H1 (cell line): ENCODE measurements at regions not wholly inside any gene's neighbourhood (a gene's known extent, or its start where the extent isn't known, plus 50 kb on each side); places are given as distances from the start of the nearest gene placed in this dataset.

ENCODE experiments used
- CTCF ChIA-PET: fragments of 300-600 bp; sonication (Branson Sonifier 250); formaldehyde crosslinking; loops from one replicate; lab custom pipeline; 2021; ENCODE audit not compliant: partially characterized antibody; lab: Charles Lee
- POLR2A ChIA-PET: fragments of 300-600 bp; sonication (Branson Sonifier 250); formaldehyde crosslinking; loops from one replicate; lab custom pipeline; 2021; ENCODE audit warnings: inconsistent platforms; ENCODE audit not compliant: partially characterized antibody; lab: Charles Lee
- DNase-seq, 2 experiments: peaks; one replicate each; pipeline versions ENCODE4 v3.0.0 to v3.0.0-alpha.2; 2010 to 2022; ENCODE audit warnings: low spot score in 2 of 2, low read depth in 1 of 2, mixed read lengths in 1 of 2
- FAIRE-seq: peaks from 2 replicates; lab custom pipeline; 2011; peaks lifted over from hg19 to GRCh38; lab: Jason Lieb, UNC
- H2AFZ ChIP-seq: 2 replicates; pipeline ENCODE4 v1.8.1; 2012; ENCODE audit warnings: low read length, inconsistent platforms
- H2AK5ac ChIP-seq: 2 replicates; pipeline ENCODE4 v1.6.1; 2013; ENCODE audit warnings: low read depth, low read length
- H2BK120ac ChIP-seq: replicated peaks from 2 replicates; pipeline ENCODE3; 2013; ENCODE audit warnings: low read depth, low read length, inconsistent platforms
- H2BK12ac ChIP-seq: 2 replicates; pipeline ENCODE4 v1.6.1; 2013; ENCODE audit warnings: low read depth, low read length
- H2BK15ac ChIP-seq: 2 replicates; pipeline ENCODE4 v1.6.1; 2013; ENCODE audit warnings: low read length
- H2BK20ac ChIP-seq: 2 replicates; pipeline ENCODE4 v1.6.1; 2013; ENCODE audit warnings: low read length
- H2BK5ac ChIP-seq: 2 replicates; pipeline ENCODE4 v1.6.1; 2013; ENCODE audit warnings: low read depth, low read length
- H3K14ac ChIP-seq: 2 replicates; pipeline ENCODE4 v1.6.1; 2013; ENCODE audit warnings: inconsistent platforms; ENCODE audit not compliant: insufficient read length
- H3K18ac ChIP-seq: 2 replicates; pipeline ENCODE4 v1.6.1; 2013; ENCODE audit warnings: low read length; ENCODE audit errors: extremely low read depth
- H3K23ac ChIP-seq: 2 replicates; pipeline ENCODE4 v1.6.1; 2013; ENCODE audit warnings: inconsistent platforms; ENCODE audit not compliant: insufficient read length
- H3K23me2 ChIP-seq: 2 replicates; pipeline ENCODE4 v1.6.1; 2013; ENCODE audit warnings: low read depth, low read length
- H3K27ac ChIP-seq: 2 replicates; pipeline ENCODE4 v1.6.1; 2011; ENCODE audit warnings: low read depth, low read length, inconsistent platforms
- H3K27me3 ChIP-seq, 4 experiments: replicated peaks in 1 of 4; 1 replicate in 1 of 4; 2 replicates in 3 of 4; pipeline versions ENCODE4 v1.6.1 to v1.8.1; 2011 to 2013; ENCODE audit warnings: low read length in 3 of 4, mild to moderate bottlenecking in 3 of 4, inconsistent platforms in 2 of 4, mixed read lengths in 2 of 4, moderate library complexity in 1 of 4; ENCODE audit not compliant: control insufficient read depth in 3 of 4, insufficient read depth in 3 of 4; ENCODE audit errors: extremely low read depth in 1 of 4
- H3K36me3 ChIP-seq, 4 experiments: 2 replicates each; pipeline versions ENCODE4 v1.6.1 to v1.8.1; 2011 to 2013; ENCODE audit warnings: mild to moderate bottlenecking in 4 of 4, low read length in 3 of 4, moderate library complexity in 2 of 4, control low read depth in 1 of 4, inconsistent platforms in 1 of 4; ENCODE audit not compliant: insufficient read depth in 4 of 4, control insufficient read depth in 2 of 4
- H3K4ac ChIP-seq: replicated peaks from 2 replicates; pipeline ENCODE3; 2013; ENCODE audit warnings: low read length, low read depth, mixed read lengths, inconsistent platforms; ENCODE audit not compliant: insufficient read length
- H3K4me1 ChIP-seq, 4 experiments: replicated peaks in 1 of 4; 1 replicate in 1 of 4; 2 replicates in 3 of 4; pipeline versions ENCODE4 v1.6.1 to v1.8.1; 2011 to 2013; ENCODE audit warnings: low read length in 3 of 4, inconsistent platforms in 2 of 4, mixed read lengths in 1 of 4; ENCODE audit not compliant: insufficient read depth in 4 of 4, control insufficient read depth in 3 of 4
- H3K4me2 ChIP-seq, 2 experiments: 2 replicates each; pipeline versions ENCODE4 v1.6.1 to v1.8.1; 2011 to 2013; ENCODE audit warnings: low read depth in 2 of 2, low read length in 2 of 2, control low read depth in 1 of 2, inconsistent platforms in 1 of 2, mild to moderate bottlenecking in 1 of 2; ENCODE audit not compliant: insufficient read depth in 1 of 2
- H3K4me3 ChIP-seq, 4 experiments: fragments of 200-600, 300-600 bp in 1 of 4; sonication (generic), shearing (Covaris generic), sonication (Bioruptor Twin) in 1 of 4; 2 replicates each; pipeline versions ENCODE4 v1.5.1 to v1.8.1; 2011 to 2016; ENCODE audit warnings: low read length in 4 of 4, low read depth in 3 of 4, control low read depth in 2 of 4, inconsistent platforms in 2 of 4, mild to moderate bottlenecking in 2 of 4, mixed read lengths in 1 of 4, moderate library complexity in 1 of 4; ENCODE audit not compliant: insufficient read depth in 2 of 4; ENCODE audit errors: extremely low read depth in 1 of 4
- H3K56ac ChIP-seq: replicated peaks from 2 replicates; pipeline ENCODE3; 2013; ENCODE audit warnings: low read depth, mild to moderate bottlenecking, mixed read lengths, low read length, inconsistent platforms; ENCODE audit not compliant: insufficient read length
- H3K79me1 ChIP-seq: 2 replicates; pipeline ENCODE4 v1.6.1; 2013; ENCODE audit warnings: low read depth, low read length, control low read depth
- H3K79me2 ChIP-seq, 2 experiments: 2 replicates each; pipeline versions ENCODE4 v1.6.1 to v1.8.1; 2012 to 2013; ENCODE audit warnings: low read length in 2 of 2, mild to moderate bottlenecking in 2 of 2, inconsistent platforms in 1 of 2; ENCODE audit not compliant: insufficient read depth in 2 of 2, control insufficient read depth in 1 of 2
- H3K9ac ChIP-seq, 4 experiments: replicated peaks in 1 of 4; 1 replicate in 1 of 4; 2 replicates in 3 of 4; pipeline versions ENCODE4 v1.6.1 to v1.8.1; 2011 to 2013; ENCODE audit warnings: low read depth in 3 of 4, low read length in 3 of 4, control low read depth in 2 of 4, mild to moderate bottlenecking in 2 of 4, moderate library complexity in 2 of 4, inconsistent platforms in 1 of 4; ENCODE audit errors: extremely low read depth in 1 of 4
- H3K9me3 ChIP-seq, 2 experiments: 2 replicates each; pipeline versions ENCODE4 v1.6.1 to v1.8.1; 2012 to 2013; ENCODE audit warnings: mild to moderate bottlenecking in 2 of 2, moderate library complexity in 2 of 2, control low read depth in 1 of 2, inconsistent platforms in 1 of 2, low read depth in 1 of 2, low read length in 1 of 2, mixed read lengths in 1 of 2; ENCODE audit not compliant: insufficient read depth in 2 of 2
- H4K20me1 ChIP-seq, 2 experiments: replicated peaks in 1 of 2; 2 replicates each; pipeline versions ENCODE3 to v1.8.1; 2011 to 2013; ENCODE audit warnings: inconsistent platforms in 2 of 2, low read length in 2 of 2, mild to moderate bottlenecking in 1 of 2; ENCODE audit not compliant: insufficient read depth in 2 of 2, control insufficient read depth in 1 of 2
- H4K5ac ChIP-seq: 2 replicates; pipeline ENCODE4 v1.6.1; 2013; ENCODE audit warnings: low read length, low read depth, mixed read lengths, inconsistent platforms; ENCODE audit not compliant: insufficient read length
- H4K8ac ChIP-seq: 2 replicates; pipeline ENCODE4 v1.8.0; 2013; ENCODE audit warnings: mild to moderate bottlenecking, moderate library complexity, low read length, inconsistent platforms; ENCODE audit not compliant: insufficient read depth; ENCODE audit errors: extremely low read depth
- H4K91ac ChIP-seq: replicated peaks from 2 replicates; pipeline ENCODE3; 2013; ENCODE audit warnings: low read length, mixed read lengths, inconsistent platforms; ENCODE audit not compliant: insufficient read length
- ATF2 ChIP-seq: IDR thresholded peaks from 2 replicates; pipeline ENCODE4 v1.6.1; 2012; ENCODE audit warnings: low read length, inconsistent platforms
- BCL11A ChIP-seq, 2 experiments: IDR thresholded peaks; one replicate each; pipeline ENCODE4 v1.6.1; 2011; ENCODE audit warnings: low read depth in 2 of 2, low read length in 2 of 2, mild to moderate bottlenecking in 2 of 2
- FOSL1 ChIP-seq: IDR thresholded peaks from 2 replicates; pipeline ENCODE4 v1.6.1; 2011; ENCODE audit warnings: mild to moderate bottlenecking, low read depth, low read length, moderate library complexity; ENCODE audit not compliant: insufficient read depth
- MAFK ChIP-seq: IDR thresholded peaks from 2 replicates; pipeline ENCODE4 v1.6.1; 2012; ENCODE audit warnings: low read depth, mild to moderate bottlenecking, improper control_type of control experiment, low read length
- SAP30 ChIP-seq: fragments of 300-600 bp; sonication (generic); IDR thresholded peaks from 2 replicates; pipeline ENCODE4 v1.7.1; 2012; ENCODE audit warnings: low read length, moderate library complexity, mild to moderate bottlenecking, inconsistent platforms; ENCODE audit not compliant: insufficient read depth, insufficient replicate concordance
- TEAD4 ChIP-seq: IDR thresholded peaks from 2 replicates; pipeline ENCODE4 v1.6.1; 2012; ENCODE audit warnings: low read depth, low read length, inconsistent platforms, mixed read lengths
- WGBS, 2 experiments: shearing (Covaris generic) in 1 of 2; methylation state at CpG; one replicate each; pipeline versions ENCODE4 v1.1.6 to v1.1.7; 2013 to 2015; ENCODE audit warnings: low lambda C conversion rate in 2 of 2, mixed read lengths in 2 of 2, inconsistent platforms in 1 of 2, low coverage in 1 of 2, missing lambda C conversion rate in 1 of 2; ENCODE audit not compliant: insufficient replicate concordance in 2 of 2, insufficient coverage in 1 of 2, insufficient read length in 1 of 2; ENCODE audit errors: extremely low coverage in 1 of 2, missing lambda C conversion rate in 1 of 2; 5-methylcytosine and 5-hydroxymethylcytosine counted together

- H4K20me1 ChIP-seq = no peaks in the 10 kb centered on the region
- H3K9ac ChIP-seq = no peak overlapping the region
- no peak overlapping the region for H3K27ac ChIP-seq
- TF ChIP-seq FOSL1 = no peak
- TF ChIP-seq TEAD4 = no peak
- no peak for TF ChIP-seq MAFK
- TF ChIP-seq BCL11A (IDR thresholded peaks at IDR 0.05; ENCODE audit: low read depth in 2 of 2, low read length in 2 of 2) = no peak
- TF ChIP-seq ATF2 = no peak
- no peak for TF ChIP-seq SAP30
- peaks cover 0 to 2% (median 0%) of the 10 kb centered on the region in 4 experiments; a peak in 2 of 7 replicates for H3K4me1 ChIP-seq
- no peak overlapping the region for H2BK12ac ChIP-seq
- H2BK5ac ChIP-seq = no peak overlapping the region
- DNase-seq (no peak), FAIRE-seq (no peak)
- no peak overlapping the region for H3K18ac ChIP-seq
- no peak overlapping the region for H3K4me2 ChIP-seq
- H4K5ac ChIP-seq = no peak overlapping the region
- no peaks in the 10 kb centered on the region for H3K36me3 ChIP-seq
- 92% methylated on average over 2 of the region's 2 CpGs; no CpG with 5 or more reads in 1 of the 2 experiments for WGBS, 2 experiments
- H3K14ac ChIP-seq = no peak overlapping the region
- H3K23me2 ChIP-seq = no peaks in the 10 kb centered on the region
- H2AFZ ChIP-seq = no peak overlapping the region
- no peak overlapping the region for H2BK15ac ChIP-seq
- no peak overlapping the region for H2AK5ac ChIP-seq
- no peak overlapping the region for H2BK20ac ChIP-seq
- no peaks in the 10 kb centered on the region for H3K27me3 ChIP-seq
- no peak overlapping the region for H4K8ac ChIP-seq
- POLR2A ChIA-PET = no interaction called here
- H3K56ac ChIP-seq = no peak overlapping the region
- H3K4ac ChIP-seq = no peak overlapping the region
- no peak overlapping the region for H3K4me3 ChIP-seq
- CTCF ChIA-PET = no interaction called here
- no peaks in the 10 kb centered on the region for H3K79me2 ChIP-seq
- no peaks in the 10 kb centered on the region for H3K79me1 ChIP-seq
- H3K23ac ChIP-seq = no peak overlapping the region
- no peak overlapping the region for H2BK120ac ChIP-seq
- no peaks in the 10 kb centered on the region for H3K9me3 ChIP-seq
- no peak overlapping the region for H4K91ac ChIP-seq
These were observed 395.6 kb upstream of the DIPK2B start for GRCh38 chrX:45596188-45596808.
